ENCODE measurements at regions not wholly inside any gene's neighbourhood (a gene's known extent, or its start where the extent isn't known, plus 50 kb on each side); places are given as distances from the start of the nearest gene placed in this dataset.

DNA sequence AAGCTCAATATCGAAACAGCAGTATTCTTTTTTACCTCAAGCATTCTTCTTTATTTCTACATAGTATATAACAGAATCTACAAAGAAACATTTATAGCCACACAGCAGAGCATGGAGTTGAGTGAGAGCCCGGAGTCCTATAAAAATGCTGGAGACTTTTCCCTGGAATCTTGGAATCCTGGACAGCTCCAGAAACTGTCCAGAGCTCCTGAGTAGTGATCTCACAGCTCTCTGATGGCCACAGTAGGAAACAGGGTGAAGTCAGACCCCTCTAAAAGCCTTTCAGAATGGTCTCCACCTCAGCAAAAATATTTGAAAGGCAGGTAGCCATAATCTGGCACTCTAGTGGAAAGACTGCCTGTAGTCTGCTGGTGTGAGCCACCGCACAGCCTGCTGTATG lies 149.3 kb upstream of the STXBP5 start:
- Histone ChIP-seq H3K4me1 (ENCODE audit: control insufficient read depth in 4 of 4, insufficient read depth in 4 of 4, low read length in 3 of 4) (no peaks in the 10 kb centered on the region), H3K27me3 (ENCODE audit: control insufficient read depth in 4 of 4, insufficient read depth in 4 of 4, low read length in 3 of 4) (no peaks in the 10 kb centered on the region), H3K9me3 (ENCODE audit: control insufficient read depth in 4 of 4, low read length in 3 of 4) (no peaks in the 10 kb centered on the region), H3K27ac (ENCODE audit: low read depth in 1 of 2, low read length in 2 of 2) (no peak overlapping the region), H3K9ac (ENCODE audit: low read depth in 1 of 2, low read length in 2 of 2) (no peak overlapping the region), H3K36me3 (ENCODE audit: control insufficient read depth in 4 of 4, insufficient read depth in 3 of 4, low read depth in 1 of 4, low read length in 3 of 4) (no peaks in the 10 kb centered on the region), H3K4me3 (ENCODE audit: low read depth in 1 of 3, low read length in 3 of 3) (no peak overlapping the region)
- TF ChIP-seq, protein P1, sequence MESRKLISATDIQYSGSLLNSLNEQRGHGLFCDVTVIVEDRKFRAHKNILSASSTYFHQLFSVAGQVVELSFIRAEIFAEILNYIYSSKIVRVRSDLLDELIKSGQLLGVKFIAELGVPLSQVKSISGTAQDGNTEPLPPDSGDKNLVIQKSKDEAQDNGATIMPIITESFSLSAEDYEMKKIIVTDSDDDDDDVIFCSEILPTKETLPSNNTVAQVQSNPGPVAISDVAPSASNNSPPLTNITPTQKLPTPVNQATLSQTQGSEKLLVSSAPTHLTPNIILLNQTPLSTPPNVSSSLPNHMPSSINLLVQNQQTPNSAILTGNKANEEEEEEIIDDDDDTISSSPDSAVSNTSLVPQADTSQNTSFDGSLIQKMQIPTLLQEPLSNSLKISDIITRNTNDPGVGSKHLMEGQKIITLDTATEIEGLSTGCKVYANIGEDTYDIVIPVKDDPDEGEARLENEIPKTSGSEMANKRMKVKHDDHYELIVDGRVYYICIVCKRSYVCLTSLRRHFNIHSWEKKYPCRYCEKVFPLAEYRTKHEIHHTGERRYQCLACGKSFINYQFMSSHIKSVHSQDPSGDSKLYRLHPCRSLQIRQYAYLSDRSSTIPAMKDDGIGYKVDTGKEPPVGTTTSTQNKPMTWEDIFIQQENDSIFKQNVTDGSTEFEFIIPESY (IDR thresholded peaks at IDR 0.05): no peak
- TF ChIP-seq RAD21 (IDR thresholded peaks at IDR 0.05) (no peak), GABPA (IDR thresholded peaks at IDR 0.05 in 1 of 2, conservative IDR thresholded peaks at IDR 0.05 in 1 of 2) (no peak), SP1 (IDR thresholded peaks at IDR 0.05) (no peak), HNF4A (conservative IDR thresholded peaks at IDR 0.05) (no peak), TAF1 (conservative IDR thresholded peaks at IDR 0.05) (no peak), JUND (IDR thresholded peaks at IDR 0.05) (no peak)
- DNase-seq (ENCODE audit: low spot score): no peak
- 94% methylated on average over 3 of the region's 3 CpGs for WGBS

DNA sequence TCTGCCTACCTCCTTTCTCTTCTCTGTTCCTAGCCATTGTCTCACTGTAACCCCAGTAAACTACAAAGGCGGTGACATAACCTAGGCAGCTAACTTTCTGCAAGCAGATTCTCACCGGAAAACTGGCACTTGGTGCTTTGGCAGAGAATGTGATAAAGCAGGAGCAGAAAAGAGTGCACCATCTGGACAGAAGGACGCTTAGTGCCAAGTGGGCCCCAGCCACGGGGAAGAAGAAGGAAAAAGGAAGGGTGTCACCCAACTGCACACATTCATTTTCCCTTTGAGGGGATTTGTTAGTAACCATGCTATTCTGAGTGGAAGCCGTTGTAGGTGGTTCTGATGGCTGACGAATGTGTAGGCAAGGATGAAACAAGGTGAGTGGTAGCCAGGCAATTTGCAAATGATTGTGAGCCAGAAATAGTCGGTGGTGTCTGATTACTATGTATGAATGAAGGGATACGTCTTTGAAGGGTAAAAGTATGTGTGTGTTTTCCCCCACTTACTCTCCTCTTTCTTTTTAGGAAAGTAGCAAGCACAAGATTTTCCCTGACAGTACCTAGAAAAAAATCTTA lies 148.3 kb upstream of the STXBP5 start:
- WGBS: 87% methylated on average over 8 of the region's 8 CpGs
- Histone ChIP-seq H3K27ac (ENCODE audit: low read depth in 1 of 2, low read length in 2 of 2) (no peak overlapping the region), H3K27me3 (ENCODE audit: control insufficient read depth in 4 of 4, insufficient read depth in 4 of 4, low read length in 3 of 4) (no peaks in the 10 kb centered on the region), H3K4me3 (ENCODE audit: low read depth in 1 of 3, low read length in 3 of 3) (no peak overlapping the region), H3K36me3 (ENCODE audit: control insufficient read depth in 4 of 4, insufficient read depth in 3 of 4, low read depth in 1 of 4, low read length in 3 of 4) (no peaks in the 10 kb centered on the region), H3K9me3 (ENCODE audit: control insufficient read depth in 4 of 4, low read length in 3 of 4) (no peaks in the 10 kb centered on the region), H3K9ac (ENCODE audit: low read depth in 1 of 2, low read length in 2 of 2) (no peak overlapping the region), H3K4me1 (ENCODE audit: control insufficient read depth in 4 of 4, insufficient read depth in 4 of 4, low read length in 3 of 4) (no peaks in the 10 kb centered on the region)
- TF ChIP-seq NR2F2 (IDR thresholded peaks at IDR 0.05) (no peak), JUND (IDR thresholded peaks at IDR 0.05) (no peak), YY1 (IDR thresholded peaks at IDR 0.05) (no peak), TAF1 (conservative IDR thresholded peaks at IDR 0.05) (no peak), FOXA1 (IDR thresholded peaks at IDR 0.05) (no peak)
- TF ChIP-seq, protein P2, sequence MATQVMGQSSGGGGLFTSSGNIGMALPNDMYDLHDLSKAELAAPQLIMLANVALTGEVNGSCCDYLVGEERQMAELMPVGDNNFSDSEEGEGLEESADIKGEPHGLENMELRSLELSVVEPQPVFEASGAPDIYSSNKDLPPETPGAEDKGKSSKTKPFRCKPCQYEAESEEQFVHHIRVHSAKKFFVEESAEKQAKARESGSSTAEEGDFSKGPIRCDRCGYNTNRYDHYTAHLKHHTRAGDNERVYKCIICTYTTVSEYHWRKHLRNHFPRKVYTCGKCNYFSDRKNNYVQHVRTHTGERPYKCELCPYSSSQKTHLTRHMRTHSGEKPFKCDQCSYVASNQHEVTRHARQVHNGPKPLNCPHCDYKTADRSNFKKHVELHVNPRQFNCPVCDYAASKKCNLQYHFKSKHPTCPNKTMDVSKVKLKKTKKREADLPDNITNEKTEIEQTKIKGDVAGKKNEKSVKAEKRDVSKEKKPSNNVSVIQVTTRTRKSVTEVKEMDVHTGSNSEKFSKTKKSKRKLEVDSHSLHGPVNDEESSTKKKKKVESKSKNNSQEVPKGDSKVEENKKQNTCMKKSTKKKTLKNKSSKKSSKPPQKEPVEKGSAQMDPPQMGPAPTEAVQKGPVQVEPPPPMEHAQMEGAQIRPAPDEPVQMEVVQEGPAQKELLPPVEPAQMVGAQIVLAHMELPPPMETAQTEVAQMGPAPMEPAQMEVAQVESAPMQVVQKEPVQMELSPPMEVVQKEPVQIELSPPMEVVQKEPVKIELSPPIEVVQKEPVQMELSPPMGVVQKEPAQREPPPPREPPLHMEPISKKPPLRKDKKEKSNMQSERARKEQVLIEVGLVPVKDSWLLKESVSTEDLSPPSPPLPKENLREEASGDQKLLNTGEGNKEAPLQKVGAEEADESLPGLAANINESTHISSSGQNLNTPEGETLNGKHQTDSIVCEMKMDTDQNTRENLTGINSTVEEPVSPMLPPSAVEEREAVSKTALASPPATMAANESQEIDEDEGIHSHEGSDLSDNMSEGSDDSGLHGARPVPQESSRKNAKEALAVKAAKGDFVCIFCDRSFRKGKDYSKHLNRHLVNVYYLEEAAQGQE (IDR thresholded peaks at IDR 0.05): no peak
- TF ChIP-seq, protein P1 (IDR thresholded peaks at IDR 0.05): no peak
- DNase-seq (ENCODE audit: low spot score): no peak
